Urinary bladder (tissue), 3 donors: ENCODE measurements at regions not wholly inside any gene's neighbourhood (a gene's known extent, or its start where the extent isn't known, plus 50 kb on each side); places are given as distances from the start of the nearest gene placed in this dataset.

Experiments
- DNase-seq: peaks from one replicate; pipeline ENCODE4 v3.0.0-alpha.2; 2015; ENCODE audit errors: extremely low spot score
- H3K27ac ChIP-seq: one replicate; pipeline ENCODE4 v1.5.1; 2013; ENCODE audit warnings: low read depth, mild to moderate bottlenecking, moderate library complexity
- H3K36me3 ChIP-seq: one replicate; pipeline ENCODE4 v1.6.1; 2013; ENCODE audit warnings: mild to moderate bottlenecking, moderate library complexity; ENCODE audit not compliant: insufficient read depth
- H3K4me1 ChIP-seq: one replicate; pipeline ENCODE4 v1.6.1; 2013; ENCODE audit warnings: mild to moderate bottlenecking, moderate library complexity; ENCODE audit not compliant: insufficient read depth
- H3K4me3 ChIP-seq: one replicate; pipeline ENCODE4 v1.5.1; 2013; ENCODE audit warnings: low read depth, low read length
- WGBS: extraction: QIAGEN DNeasy Blood & Tissue Kit; methylation state at CpG from one replicate; pipeline ENCODE4 v1.1.7; 2013; 5-methylcytosine and 5-hydroxymethylcytosine counted together
- donor health status: healthy with polysubstance abuse.
- donor health status: healthy.

GRCh38 chr13:112007191-112007590 is 59.8 kb upstream of the SOX1 start:
- H3K36me3 ChIP-seq: no peaks in the 10 kb centered on the region
- no peaks in the 10 kb centered on the region for H3K4me1 ChIP-seq
- no peak for DNase-seq
- WGBS: 89% methylated on average over 9 of the region's 9 CpGs
- no peak overlapping the region for H3K27ac ChIP-seq
- no peak overlapping the region for H3K4me3 ChIP-seq

DNA sequence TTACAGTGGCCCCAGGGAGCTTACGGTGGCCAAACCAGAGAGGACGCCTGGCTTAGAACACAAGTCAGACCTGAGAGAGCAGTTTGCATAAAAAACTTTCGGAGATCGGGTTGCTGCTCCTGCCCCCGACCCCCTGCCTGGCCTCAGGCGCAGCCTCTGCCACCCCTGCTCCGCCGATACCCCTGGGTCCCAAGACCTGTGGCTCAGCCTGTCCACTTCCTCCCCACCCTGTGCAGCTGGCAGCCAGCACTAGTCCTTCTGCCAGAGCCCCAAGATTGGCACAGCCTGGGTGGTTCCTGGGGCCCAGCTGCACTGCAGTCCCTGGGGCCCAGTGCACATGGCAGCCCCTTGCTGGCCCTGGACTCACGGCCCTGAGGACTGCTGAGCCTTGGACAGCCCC is 56.2 kb upstream of the SOX1 start:
- Histone ChIP-seq H3K36me3 (no peaks in the 10 kb centered on the region), H3K4me1 (no peaks in the 10 kb centered on the region), H3K4me3 (no peak overlapping the region), H3K27ac (no peak overlapping the region)
- 76% methylated on average over 9 of the region's 9 CpGs for WGBS
- DNase-seq: no peak

DNA sequence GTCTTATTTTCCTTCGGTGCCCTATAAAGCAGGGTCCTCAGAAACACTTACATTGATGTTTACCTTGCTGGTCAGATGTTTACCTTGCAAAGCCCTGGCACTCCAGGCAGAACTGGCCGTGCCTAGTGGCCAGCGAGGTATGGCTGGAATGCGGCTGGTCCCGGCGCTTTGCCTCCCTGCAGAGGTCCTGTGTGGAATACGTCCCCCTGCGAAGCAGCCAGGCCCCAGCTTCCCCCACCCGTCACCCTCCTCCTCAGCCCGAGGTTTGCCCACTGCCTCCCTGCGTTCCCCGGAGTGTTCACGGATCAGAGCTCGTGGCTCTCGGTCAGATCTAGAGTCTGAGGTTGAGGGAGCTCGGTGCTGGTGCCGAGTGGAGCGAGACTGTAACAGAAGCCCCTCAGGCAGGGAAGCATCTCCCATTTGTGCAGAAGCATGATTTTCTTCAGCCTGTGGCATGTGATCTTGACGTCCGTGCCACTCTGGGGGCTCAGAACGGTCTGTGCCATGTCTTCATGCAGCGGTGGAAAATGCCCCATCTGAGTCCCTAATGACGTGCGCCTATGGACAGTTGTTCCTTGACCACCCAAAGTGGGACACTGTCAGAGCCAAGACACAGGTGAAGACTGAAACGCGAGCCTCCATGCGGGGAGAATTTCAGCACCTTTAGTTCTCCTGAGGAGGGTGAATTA is 54.8 kb upstream of the SOX1 start:
- no peaks in the 10 kb centered on the region for H3K36me3 ChIP-seq
- H3K4me3 ChIP-seq: no peak overlapping the region
- WGBS: 63% methylated on average over 27 of the region's 27 CpGs
- H3K27ac ChIP-seq: no peak overlapping the region
- H3K4me1 ChIP-seq: no peaks in the 10 kb centered on the region
- DNase-seq: no peak

DNA sequence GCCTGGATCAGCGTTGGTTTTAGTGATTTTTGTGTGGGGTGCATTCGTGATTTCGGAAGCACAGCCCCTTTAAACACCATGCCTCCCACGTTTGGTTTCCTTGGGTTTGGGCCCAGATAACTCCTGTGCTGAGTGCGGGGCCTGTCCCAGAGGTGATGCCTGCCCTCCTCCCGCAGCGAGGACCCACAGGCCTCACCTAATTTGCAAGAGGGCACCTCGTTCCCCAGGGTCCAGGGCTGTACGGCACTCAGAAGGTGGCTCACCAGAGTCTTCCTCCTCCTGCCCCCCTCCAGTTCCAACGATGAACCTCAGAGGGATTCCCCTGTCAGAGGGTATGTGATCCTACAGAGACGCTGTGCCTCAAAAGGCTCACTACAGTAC is 54.3 kb upstream of the SOX1 start:
- WGBS: 82% methylated on average over 11 of the region's 11 CpGs
- H3K36me3 ChIP-seq: no peaks in the 10 kb centered on the region
- DNase-seq: no peak
- H3K4me1 ChIP-seq: no peaks in the 10 kb centered on the region
- no peak overlapping the region for H3K4me3 ChIP-seq
- no peak overlapping the region for H3K27ac ChIP-seq

DNA sequence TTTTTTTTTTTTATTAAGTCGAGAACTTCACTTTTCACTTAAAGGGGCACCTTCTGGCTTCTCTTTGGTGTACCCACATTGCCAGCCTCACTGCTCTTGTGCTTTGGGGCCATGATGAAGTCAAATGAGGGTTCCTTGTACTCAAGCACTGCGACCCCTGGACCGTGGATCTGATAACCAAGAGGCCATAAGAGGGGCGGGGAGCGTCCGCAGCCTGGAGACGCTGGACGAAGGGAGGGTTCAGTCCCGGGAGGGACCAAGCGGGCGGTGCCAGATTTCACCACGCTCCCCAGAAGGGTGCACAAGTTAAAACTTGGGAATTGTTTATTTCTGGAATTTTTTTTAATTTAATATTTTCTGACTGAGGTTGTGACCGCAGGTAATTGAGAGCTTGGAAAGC is 53.3 kb upstream of the SOX1 start:
- no peak for DNase-seq
- WGBS: 91% methylated on average over 13 of the region's 13 CpGs
- no peak overlapping the region for H3K4me3 ChIP-seq
- no peaks in the 10 kb centered on the region for H3K36me3 ChIP-seq
- H3K4me1 ChIP-seq: no peaks in the 10 kb centered on the region
- H3K27ac ChIP-seq: no peak overlapping the region

DNA sequence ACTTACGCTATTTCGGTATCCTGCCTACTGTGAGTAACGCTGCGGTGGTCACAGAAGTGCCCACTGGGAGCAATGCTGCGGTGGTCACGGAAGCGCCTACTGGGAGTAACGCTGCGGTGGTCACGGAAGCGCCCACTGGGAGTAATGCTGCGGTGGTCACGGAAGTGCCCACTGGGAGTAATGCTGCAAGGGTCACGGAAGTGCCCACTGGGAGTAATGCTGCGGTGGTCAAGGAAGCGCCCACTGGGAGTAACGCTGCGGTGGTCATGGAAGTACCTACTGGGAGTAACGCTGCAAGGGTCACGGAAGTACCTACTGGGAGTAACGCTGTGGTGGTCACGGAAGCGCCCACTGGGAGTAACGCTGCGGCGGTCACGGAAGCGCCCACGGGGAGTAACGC is 52.1 kb upstream of the SOX1 start:
- DNase-seq: no peak
- WGBS: 77% methylated on average over 30 of the region's 30 CpGs
- Histone ChIP-seq H3K36me3 (no peaks in the 10 kb centered on the region), H3K27ac (no peak overlapping the region), H3K4me3 (no peak overlapping the region), H3K4me1 (no peaks in the 10 kb centered on the region)
